ENCODE measurements at regions not wholly inside any gene's neighbourhood (a gene's known extent, or its start where the extent isn't known, plus 50 kb on each side); places are given as distances from the start of the nearest gene placed in this dataset.
A peak's percentile ranks its signal among the peaks of the same experiment; 100 is the strongest.
"Not testable (repeated sequence)": the region's sequence is repeated elsewhere in the genome, so short reads cannot be mapped to it uniquely, and the experiment has no call there.

GRCh38 chr10:46773897-46774236 is 137.4 kb upstream of the PTPN20 start:
- not testable (repeated sequence) for H3K4me1 ChIP-seq (ENCODE audit: low read depth); H3K27ac ChIP-seq; H3K27me3 ChIP-seq; H3K9me3 ChIP-seq (ENCODE audit: low read depth); DNase-seq (ENCODE audit: low read depth in 1 of 2, low spot score in 1 of 2); H3K4me3 ChIP-seq; H3K36me3 ChIP-seq

GRCh38 chr10:46774366-46774765 is 136.9 kb upstream of the PTPN20 start:
- H3K36me3 ChIP-seq; H3K27ac ChIP-seq; DNase-seq (ENCODE audit: low read depth in 1 of 2, low spot score in 1 of 2); H3K9me3 ChIP-seq (ENCODE audit: low read depth); H3K27me3 ChIP-seq; H3K4me1 ChIP-seq (ENCODE audit: low read depth); H3K4me3 ChIP-seq: not testable (repeated sequence)

GRCh38 chr10:46774945-46775667 is 136.1 kb upstream of the PTPN20 start:
- not testable (repeated sequence) for H3K4me3 ChIP-seq; DNase-seq (ENCODE audit: low read depth in 1 of 2, low spot score in 1 of 2); H3K27ac ChIP-seq; H3K4me1 ChIP-seq (ENCODE audit: low read depth); H3K36me3 ChIP-seq; H3K27me3 ChIP-seq; H3K9me3 ChIP-seq (ENCODE audit: low read depth)

GRCh38 chr10:46775668-46776059 is 135.6 kb upstream of the PTPN20 start:
- DNase-seq (ENCODE audit: low read depth in 1 of 2, low spot score in 1 of 2); H3K4me1 ChIP-seq (ENCODE audit: low read depth); H3K4me3 ChIP-seq: not testable (repeated sequence)

GRCh38 chr10:46779571-46779970 is 131.7 kb upstream of the PTPN20 start:
- peak in 1 of 2 donors; percentile 61 for DNase-seq (ENCODE audit: low read depth in 1 of 2, low spot score in 1 of 2)
- H3K27me3 ChIP-seq; H3K4me3 ChIP-seq; H3K4me1 ChIP-seq (ENCODE audit: low read depth); H3K27ac ChIP-seq; H3K9me3 ChIP-seq (ENCODE audit: low read depth); H3K36me3 ChIP-seq: not testable (repeated sequence)

More at GRCh38 chr10:46775668-46776059, 135.6 kb upstream of the PTPN20 start:
- not testable (repeated sequence) for H3K9me3 ChIP-seq (ENCODE audit: low read depth); H3K36me3 ChIP-seq; H3K27me3 ChIP-seq; H3K27ac ChIP-seq

GRCh38 chr10:46780164-46780563 is 131.1 kb upstream of the PTPN20 start:
- not testable (repeated sequence) for H3K4me3 ChIP-seq; H3K9me3 ChIP-seq (ENCODE audit: low read depth); H3K27ac ChIP-seq; H3K27me3 ChIP-seq; H3K4me1 ChIP-seq (ENCODE audit: low read depth); H3K36me3 ChIP-seq
- DNase-seq (ENCODE audit: low read depth in 1 of 2, low spot score in 1 of 2), result peak in 1 of 2 donors; percentile 10

GRCh38 chr10:46781001-46781400 is 130.2 kb upstream of the PTPN20 start:
- H3K27me3 ChIP-seq; H3K9me3 ChIP-seq (ENCODE audit: low read depth); H3K36me3 ChIP-seq; DNase-seq (ENCODE audit: low read depth in 1 of 2, low spot score in 1 of 2); H3K4me3 ChIP-seq; H3K4me1 ChIP-seq (ENCODE audit: low read depth); H3K27ac ChIP-seq: not testable (repeated sequence)

- DNase-seq (ENCODE audit: low read depth in 1 of 2, low spot score in 1 of 2); H3K27ac ChIP-seq; H3K9me3 ChIP-seq (ENCODE audit: low read depth): not testable (repeated sequence)
These were observed 129.0 kb upstream of the PTPN20 start for GRCh38 chr10:46782001-46782874.

GRCh38 chr10:46784665-46785064 is 126.6 kb upstream of the PTPN20 start:
- not testable (repeated sequence) for H3K36me3 ChIP-seq; H3K4me3 ChIP-seq; H3K27ac ChIP-seq; H3K4me1 ChIP-seq (ENCODE audit: low read depth); H3K9me3 ChIP-seq (ENCODE audit: low read depth); H3K27me3 ChIP-seq
- peak in 1 of 2 donors; percentile 1 for DNase-seq (ENCODE audit: low read depth in 1 of 2, low spot score in 1 of 2)

More at GRCh38 chr10:46782001-46782874, 129.0 kb upstream of the PTPN20 start:
- H3K36me3 ChIP-seq; H3K27me3 ChIP-seq; H3K4me3 ChIP-seq; H3K4me1 ChIP-seq (ENCODE audit: low read depth): not testable (repeated sequence)

GRCh38 chr10:46786125-46786517 is 125.1 kb upstream of the PTPN20 start:
- H3K36me3 ChIP-seq; H3K27me3 ChIP-seq; H3K4me1 ChIP-seq (ENCODE audit: low read depth); H3K9me3 ChIP-seq (ENCODE audit: low read depth): not testable (repeated sequence)
- DNase-seq (ENCODE audit: low read depth in 1 of 2, low spot score in 1 of 2), result peak in 1 of 2 donors; percentile 1
- Histone ChIP-seq H3K4me3 (peak overlapping the region; percentile 94), H3K27ac (peak overlapping the region; percentile 74)

- not testable (repeated sequence) for H3K27me3 ChIP-seq; H3K9me3 ChIP-seq (ENCODE audit: low read depth); H3K4me1 ChIP-seq (ENCODE audit: low read depth); H3K36me3 ChIP-seq
- H3K4me3 ChIP-seq, result peak overlapping the region; percentile 94
- peak overlapping the region; percentile 74 for H3K27ac ChIP-seq
- peak; percentile 53 to 75 for DNase-seq (ENCODE audit: low read depth in 1 of 2, low spot score in 1 of 2)
These were observed 124.5 kb upstream of the PTPN20 start for GRCh38 chr10:46786518-46787320.

All from cardiac muscle cell (in vitro differentiated cells and primary cell).